ENCODE measurements at regions not wholly inside any gene's neighbourhood (a gene's known extent, or its start where the extent isn't known, plus 50 kb on each side); places are given as distances from the start of the nearest gene placed in this dataset.

GRCh38 chr4:176011529-176011928, 54.1 kb upstream of the WDR17 start:
- DNase-seq (ENCODE audit: extremely low spot score), result no peak
- ChIA-PET CTCF (interaction anchor here (1.0 to 1.7 kb wide), 3 partner anchors 10 to 329 kb away, joined by 3 to 7 read pairs (median 3); no protein-coding TSS in a partner anchor), POLR2A (no interaction called here)
- TF ChIP-seq, protein P1, sequence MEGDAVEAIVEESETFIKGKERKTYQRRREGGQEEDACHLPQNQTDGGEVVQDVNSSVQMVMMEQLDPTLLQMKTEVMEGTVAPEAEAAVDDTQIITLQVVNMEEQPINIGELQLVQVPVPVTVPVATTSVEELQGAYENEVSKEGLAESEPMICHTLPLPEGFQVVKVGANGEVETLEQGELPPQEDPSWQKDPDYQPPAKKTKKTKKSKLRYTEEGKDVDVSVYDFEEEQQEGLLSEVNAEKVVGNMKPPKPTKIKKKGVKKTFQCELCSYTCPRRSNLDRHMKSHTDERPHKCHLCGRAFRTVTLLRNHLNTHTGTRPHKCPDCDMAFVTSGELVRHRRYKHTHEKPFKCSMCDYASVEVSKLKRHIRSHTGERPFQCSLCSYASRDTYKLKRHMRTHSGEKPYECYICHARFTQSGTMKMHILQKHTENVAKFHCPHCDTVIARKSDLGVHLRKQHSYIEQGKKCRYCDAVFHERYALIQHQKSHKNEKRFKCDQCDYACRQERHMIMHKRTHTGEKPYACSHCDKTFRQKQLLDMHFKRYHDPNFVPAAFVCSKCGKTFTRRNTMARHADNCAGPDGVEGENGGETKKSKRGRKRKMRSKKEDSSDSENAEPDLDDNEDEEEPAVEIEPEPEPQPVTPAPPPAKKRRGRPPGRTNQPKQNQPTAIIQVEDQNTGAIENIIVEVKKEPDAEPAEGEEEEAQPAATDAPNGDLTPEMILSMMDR (IDR thresholded peaks at IDR 0.05; ENCODE audit: control extremely low read depth, extremely low read depth, low read depth, missing control alignments), result no peak

DNA sequence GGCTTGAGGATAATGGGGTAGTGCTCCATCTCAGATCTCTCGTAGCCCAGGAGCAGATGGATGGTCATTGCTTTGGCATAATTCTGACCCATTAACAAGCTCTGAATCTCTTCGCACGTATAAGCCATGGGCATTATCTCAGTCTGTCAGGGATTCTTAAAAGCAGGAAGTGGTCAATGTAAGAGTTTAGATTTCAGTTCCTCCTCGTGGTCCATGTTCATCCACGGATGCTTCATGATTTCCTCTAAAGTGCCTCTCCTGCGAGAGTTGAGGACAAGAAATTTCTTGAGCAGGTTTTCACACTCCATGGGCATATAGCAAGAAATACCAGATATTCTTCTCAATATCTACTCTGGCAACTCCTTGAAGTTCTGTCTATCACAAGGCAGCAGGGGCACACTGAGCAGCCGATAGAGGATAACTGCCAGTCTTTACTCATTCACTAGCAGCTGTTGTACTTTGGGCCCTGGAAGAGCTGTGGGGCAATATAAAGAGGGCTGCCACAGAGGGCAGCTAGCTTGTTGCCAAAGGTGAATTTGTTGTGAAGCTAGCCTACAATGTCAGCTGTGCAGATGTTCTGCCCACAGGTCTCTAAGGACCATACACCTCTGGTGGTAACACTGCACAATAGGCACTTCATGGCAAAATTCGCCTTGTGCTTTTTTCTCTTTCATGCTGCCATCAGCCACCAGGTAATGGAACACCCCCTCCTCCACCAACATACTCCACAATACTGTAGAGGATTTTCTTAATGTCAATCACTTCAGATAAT, 52.0 kb upstream of the WDR17 start:
- ChIA-PET CTCF (interaction anchor here (0.9 to 2.3 kb wide), 3 partner anchors 10 to 264 kb away, joined by 3 to 8 read pairs (median 3); no protein-coding TSS in a partner anchor), POLR2A (no interaction called here)
- no peak for DNase-seq (ENCODE audit: extremely low spot score)
- TF ChIP-seq, protein P1 (IDR thresholded peaks at IDR 0.05; ENCODE audit: control extremely low read depth, extremely low read depth, low read depth, missing control alignments), result no peak

DNA sequence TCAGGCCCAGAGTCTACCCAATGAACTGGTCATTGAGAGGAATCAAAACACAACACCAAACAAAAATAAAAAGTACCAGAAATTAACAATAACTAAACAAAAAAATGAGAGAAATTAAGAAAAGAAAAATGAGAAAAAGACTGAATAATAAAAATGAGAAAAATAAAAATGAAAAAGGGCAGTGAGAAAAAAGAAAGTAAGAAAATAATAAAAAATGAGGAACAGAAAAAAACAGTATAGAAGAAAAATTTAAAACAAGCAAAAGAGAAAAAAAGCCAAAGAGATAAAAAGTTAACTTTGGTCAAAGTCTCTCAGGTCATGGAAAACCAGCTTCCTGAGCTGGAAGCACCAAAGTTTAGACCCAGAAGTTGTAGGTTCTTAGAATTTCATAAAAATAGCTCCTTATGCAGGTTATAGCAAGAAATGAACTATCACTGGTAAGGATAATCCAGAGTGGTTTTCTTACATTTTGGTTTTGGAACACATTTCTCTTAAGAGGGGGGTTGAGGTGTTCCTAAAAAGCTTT, 51.0 kb upstream of the WDR17 start:
- CTCF ChIA-PET, result interaction anchor here (1.3 to 2.3 kb wide), 3 partner anchors 9 to 108 kb away, joined by 3 to 8 read pairs (median 3); no protein-coding TSS in a partner anchor
- TF ChIP-seq, protein P1 (IDR thresholded peaks at IDR 0.05; ENCODE audit: control extremely low read depth, extremely low read depth, low read depth, missing control alignments), result no peak
- no peak for DNase-seq (ENCODE audit: extremely low spot score)
- POLR2A ChIA-PET, result no interaction called here
